Bone marrow (tissue), 2 donors: ENCODE measurements at regions not wholly inside any gene's neighbourhood (a gene's known extent, or its start where the extent isn't known, plus 50 kb on each side); places are given as distances from the start of the nearest gene placed in this dataset.

Experiments
- DNase-seq, 2 donors: peaks; one replicate each; lab custom pipeline; 2025; lab: John Stamatoyannopoulos, UW

GRCh38 chr13:88601949-88602348 is 930.8 kb downstream of the SLITRK5 start:
- no peak for DNase-seq

- no peak for DNase-seq
These were observed 931.9 kb downstream of the SLITRK5 start for GRCh38 chr13:88602786-88603777.

- DNase-seq: no peak
These were observed 946.0 kb downstream of the SLITRK5 start for GRCh38 chr13:88617176-88617575.

GRCh38 chr13:88622362-88622973 is 951.3 kb downstream of the SLITRK5 start:
- peak in 1 of 2 donors; percentile 16 for DNase-seq

- DNase-seq: peak in 1 of 2 donors; percentile 77
These were observed 952.0 kb downstream of the SLITRK5 start for GRCh38 chr13:88623150-88623549.

- no peak for DNase-seq
These were observed 955.9 kb downstream of the SLITRK5 start for GRCh38 chr13:88627071-88627470.

- no peak for DNase-seq
These were observed 957.7 kb downstream of the SLITRK5 start for GRCh38 chr13:88628882-88629281.

GRCh38 chr13:88637935-88638334 is 966.8 kb downstream of the SLITRK5 start:
- DNase-seq: no peak

GRCh38 chr13:88643233-88643632 is 972.1 kb downstream of the SLITRK5 start:
- no peak for DNase-seq

- DNase-seq: no peak
These were observed 977.6 kb downstream of the SLITRK5 start for GRCh38 chr13:88648598-88649373.

- DNase-seq: no peak
These were observed 978.7 kb downstream of the SLITRK5 start for GRCh38 chr13:88649855-88650254.

GRCh38 chr13:88651531-88651930 is 980.4 kb downstream of the SLITRK5 start:
- DNase-seq: no peak

- no peak for DNase-seq
These were observed 985.6 kb downstream of the SLITRK5 start for GRCh38 chr13:88656751-88657150.

- DNase-seq: no peak
These were observed 999.3 kb downstream of the SLITRK5 start for GRCh38 chr13:88670509-88670908.

- no peak for DNase-seq
These were observed 1003.7 kb downstream of the SLITRK5 start for GRCh38 chr13:88674841-88675240.

- DNase-seq: no peak
These were observed 1004.3 kb downstream of the SLITRK5 start for GRCh38 chr13:88675347-88675996.

GRCh38 chr13:88676016-88676415 is 1004.8 kb downstream of the SLITRK5 start:
- no peak for DNase-seq

GRCh38 chr13:88685459-88685858 is 1014.3 kb downstream of the SLITRK5 start:
- no peak for DNase-seq

GRCh38 chr13:88701551-88701950 is 1030.4 kb downstream of the SLITRK5 start:
- no peak for DNase-seq

- no peak for DNase-seq
These were observed 1033.6 kb downstream of the SLITRK5 start for GRCh38 chr13:88704600-88705275.

GRCh38 chr13:88707646-88708045 is 1036.5 kb downstream of the SLITRK5 start:
- DNase-seq: peak in 1 of 2 donors; percentile 89
